Stimulated activated CD8-positive, alpha-beta memory T cell treated with anti-CD3 and anti-CD28 coated beads, Interleukin-12 subunit alpha, Interleukin-12 subunit beta, amount 100 ng/mL, for 24 hours (primary cell): ENCODE measurements at regions not wholly inside any gene's neighbourhood (a gene's known extent, or its start where the extent isn't known, plus 50 kb on each side); places are given as distances from the start of the nearest gene placed in this dataset.

ENCODE experiments used
- DNase-seq: peaks from one replicate; pipeline ENCODE4 v3.0.0-alpha.2; 2020; ENCODE audit errors: extremely low read depth

DNA sequence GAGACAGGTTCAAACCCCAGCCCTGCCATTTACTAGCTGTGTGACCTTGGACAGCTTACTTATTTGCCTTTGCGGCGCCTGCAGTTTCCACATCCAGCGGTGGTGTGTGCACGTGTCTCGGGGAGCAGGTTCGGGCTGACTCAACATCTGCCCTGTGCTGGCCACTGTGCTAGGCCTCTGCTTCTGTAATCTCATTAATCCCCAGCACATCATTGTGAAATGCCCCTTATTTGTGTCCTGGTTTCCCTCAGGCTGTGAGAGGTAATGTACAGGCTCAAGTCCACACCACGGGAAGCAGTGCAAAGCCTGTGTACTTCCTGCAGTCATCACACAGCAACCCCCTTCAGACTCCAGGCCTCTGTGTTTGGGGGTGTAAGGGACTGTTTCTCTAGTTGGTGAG is 285.7 kb downstream of the RPS24 start:
- DNase-seq = no peak

DNA sequence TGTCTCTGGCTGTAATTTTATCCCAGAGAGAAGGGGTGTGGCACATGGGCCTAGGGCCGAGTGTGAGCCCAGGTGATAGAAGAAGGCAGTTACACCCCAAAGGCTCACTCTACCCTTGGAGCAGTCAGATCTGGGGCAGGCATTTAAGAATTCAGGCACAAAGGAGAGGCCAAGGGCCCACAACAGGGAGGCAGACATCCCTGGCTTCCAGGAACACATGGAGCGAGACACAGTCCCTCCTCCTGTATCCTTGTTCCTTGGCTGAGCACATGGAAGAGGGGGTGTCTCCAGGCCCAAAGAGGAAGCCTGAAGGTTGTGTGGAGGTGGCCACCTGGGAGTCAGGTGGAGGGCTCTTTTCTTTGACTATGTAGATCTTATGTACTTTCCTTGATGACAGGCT is 286.2 kb downstream of the RPS24 start:
- no peak for DNase-seq

DNA sequence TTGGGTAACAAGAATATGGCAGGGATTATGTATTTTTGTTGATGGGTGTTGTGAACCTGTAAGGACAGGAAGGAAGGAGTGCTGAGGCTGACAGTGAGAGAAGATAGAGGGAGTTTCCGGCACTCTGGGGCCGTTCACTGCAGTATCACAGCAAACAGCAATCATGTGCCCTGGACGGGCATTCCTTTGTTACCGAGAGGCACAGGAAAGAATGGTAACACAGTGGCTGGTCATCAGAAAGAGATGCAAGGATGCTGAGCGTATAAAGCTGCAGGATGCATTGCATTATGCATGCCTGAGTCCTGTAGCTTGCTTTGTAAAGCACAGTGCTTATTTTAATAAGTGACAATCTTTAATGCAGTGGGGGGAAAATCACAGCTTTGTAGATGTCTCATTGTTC is 286.8 kb downstream of the RPS24 start:
- DNase-seq = no peak

DNA sequence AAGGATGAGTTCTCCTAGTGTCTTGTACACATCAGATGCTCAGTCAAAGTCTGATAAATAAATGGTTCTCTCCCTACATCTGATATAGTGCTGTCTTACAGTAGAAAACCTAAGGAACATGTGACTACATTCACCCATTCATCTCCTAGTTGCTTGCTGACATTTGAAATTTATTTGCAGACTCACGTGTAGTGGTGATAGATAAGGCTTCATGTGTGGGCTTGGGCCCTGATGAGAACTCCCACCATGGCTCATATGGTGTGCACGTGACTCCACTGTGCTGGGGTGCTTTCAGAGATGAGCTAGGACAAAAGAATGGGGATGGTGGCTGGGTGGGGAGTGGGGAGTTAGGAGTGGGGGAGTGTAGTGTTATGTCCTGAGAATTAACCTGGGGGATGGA is 287.3 kb downstream of the RPS24 start:
- DNase-seq = no peak

DNA sequence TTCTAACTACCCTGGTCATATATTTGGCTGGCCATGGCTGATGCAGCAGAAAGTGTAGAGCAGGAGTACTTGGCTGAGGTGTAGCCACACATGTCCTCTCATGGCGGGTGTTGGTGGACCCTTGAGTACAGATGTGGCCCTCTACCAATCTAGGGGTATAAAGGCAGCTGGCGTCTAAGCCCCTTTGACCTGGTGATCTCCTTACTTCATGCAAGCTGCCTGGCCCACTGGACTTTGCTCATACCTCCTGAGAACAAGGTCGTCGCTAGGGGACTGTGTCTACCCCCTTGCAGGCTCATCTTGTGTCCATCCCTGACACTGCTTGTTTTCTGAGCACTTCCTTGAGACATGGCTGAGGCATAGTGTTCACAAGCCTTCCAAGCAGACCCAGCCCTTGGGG is 287.8 kb downstream of the RPS24 start:
- no peak for DNase-seq

DNA sequence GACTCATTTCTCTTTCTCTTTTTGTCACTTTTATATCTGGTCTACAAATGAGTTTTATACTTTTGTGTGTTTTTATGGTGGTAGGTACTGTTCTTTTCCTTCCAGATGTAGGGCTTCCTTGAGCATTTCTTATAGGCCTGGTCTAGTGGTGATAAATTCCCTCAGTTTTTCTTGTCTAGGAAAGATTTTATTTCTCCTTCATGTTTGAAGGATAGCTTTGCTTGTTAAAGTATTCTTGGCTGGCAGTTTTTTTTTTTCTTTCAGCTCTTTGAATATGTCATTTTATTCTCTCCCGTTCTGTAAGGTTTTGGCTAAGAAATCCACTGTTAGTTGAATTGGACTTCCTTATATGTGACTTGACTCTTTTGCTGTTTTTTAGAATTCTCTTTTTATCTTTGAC is 292.7 kb downstream of the RPS24 start:
- no peak for DNase-seq

DNA sequence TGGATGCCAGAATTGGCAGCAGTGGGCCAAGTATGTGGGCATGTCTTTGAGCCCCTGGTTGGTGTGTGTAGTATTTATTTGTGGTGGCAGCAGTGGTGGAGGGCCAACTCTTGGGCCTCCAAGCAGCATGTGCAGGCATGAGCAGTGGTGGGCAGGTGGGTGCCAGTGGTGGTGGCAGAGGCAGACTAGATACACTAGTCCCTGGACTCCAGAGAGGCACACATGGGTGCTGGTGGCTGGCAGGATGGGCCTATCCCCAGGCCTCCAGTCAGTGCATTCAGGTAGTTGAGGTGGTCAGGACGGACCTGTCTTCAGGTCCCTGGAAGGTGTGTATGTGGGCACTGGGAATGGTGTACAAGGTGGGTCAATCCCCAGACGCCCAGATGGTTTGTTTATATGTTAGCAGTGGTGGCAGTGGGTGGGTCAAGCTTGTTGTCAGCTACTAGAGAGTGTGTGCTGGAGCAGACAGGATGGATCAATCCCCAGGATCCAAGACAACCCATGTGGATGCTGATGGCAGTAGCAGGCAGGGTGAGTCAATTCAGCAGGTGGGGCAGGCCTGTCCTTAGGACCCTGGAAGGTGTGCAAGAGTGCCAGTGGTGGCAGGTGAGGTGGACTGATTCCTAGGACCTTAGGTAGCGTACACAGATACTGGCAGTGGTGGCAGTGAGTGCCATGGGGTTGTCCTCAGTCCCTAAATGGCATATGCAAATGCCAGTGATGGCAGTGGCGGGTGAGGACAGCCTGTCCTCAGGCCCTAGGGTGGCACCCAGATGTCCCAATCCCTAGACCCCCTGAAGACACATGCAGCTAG is 294.3 kb downstream of the RPS24 start:
- DNase-seq = no peak

DNA sequence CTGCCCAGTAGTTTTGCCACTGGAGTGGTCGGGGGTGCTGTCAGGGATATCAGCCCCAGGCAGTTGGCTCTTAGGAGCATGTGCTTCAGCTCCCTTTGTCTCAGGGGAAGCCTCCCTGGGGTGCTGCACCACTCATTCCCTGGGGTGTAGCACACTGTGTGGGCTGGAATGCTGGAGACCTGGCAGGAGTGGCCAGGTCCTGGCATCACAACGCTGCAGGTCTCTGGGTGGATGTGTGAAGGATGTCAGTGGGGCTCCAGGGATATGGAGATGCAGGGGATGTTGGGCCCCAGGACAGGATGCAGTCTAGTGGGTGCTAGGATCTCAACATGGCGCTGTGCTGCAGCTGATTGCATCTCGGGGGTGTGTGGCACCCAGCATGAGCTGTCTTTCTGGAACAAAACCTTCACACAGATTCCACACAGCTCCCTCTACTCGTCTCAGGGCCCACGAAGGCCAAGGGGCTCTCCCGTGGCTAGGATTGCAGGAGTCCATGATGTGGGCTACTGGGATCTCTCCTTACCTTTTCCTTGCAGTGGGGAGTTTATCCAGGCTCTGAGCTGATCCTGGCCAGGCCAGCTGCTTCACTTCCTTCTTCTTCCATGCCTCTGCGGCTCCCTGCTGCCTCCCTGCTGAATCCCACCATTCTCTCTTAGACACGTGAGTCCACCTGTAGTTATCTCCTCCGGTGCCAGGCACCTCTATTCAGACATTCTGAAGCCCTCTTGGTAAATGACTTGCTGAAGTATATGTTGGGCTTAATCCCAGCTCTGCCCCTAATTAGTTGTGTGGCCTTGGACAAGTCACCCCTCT is 295.1 kb downstream of the RPS24 start:
- no peak for DNase-seq

DNA sequence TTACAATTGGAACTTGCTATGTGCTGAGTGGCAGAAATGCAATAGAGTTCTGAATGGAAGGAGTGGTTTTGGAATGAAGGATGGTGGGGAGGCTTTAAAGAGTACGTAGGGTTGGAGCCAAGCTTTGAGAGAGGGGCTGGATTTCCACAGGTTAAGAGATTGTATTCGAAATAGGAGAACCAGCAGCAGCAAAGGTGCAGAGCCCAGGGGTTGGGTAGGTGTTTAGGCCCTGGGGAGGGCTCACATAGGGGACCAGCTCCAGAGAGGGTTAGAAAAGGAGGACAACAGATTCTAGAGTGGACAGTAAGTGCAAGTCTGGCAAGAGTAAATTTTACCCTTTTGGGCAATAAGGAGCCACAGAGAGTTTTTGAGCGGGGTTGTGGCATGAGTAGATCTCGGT is 297.2 kb downstream of the RPS24 start:
- DNase-seq = no peak

DNA sequence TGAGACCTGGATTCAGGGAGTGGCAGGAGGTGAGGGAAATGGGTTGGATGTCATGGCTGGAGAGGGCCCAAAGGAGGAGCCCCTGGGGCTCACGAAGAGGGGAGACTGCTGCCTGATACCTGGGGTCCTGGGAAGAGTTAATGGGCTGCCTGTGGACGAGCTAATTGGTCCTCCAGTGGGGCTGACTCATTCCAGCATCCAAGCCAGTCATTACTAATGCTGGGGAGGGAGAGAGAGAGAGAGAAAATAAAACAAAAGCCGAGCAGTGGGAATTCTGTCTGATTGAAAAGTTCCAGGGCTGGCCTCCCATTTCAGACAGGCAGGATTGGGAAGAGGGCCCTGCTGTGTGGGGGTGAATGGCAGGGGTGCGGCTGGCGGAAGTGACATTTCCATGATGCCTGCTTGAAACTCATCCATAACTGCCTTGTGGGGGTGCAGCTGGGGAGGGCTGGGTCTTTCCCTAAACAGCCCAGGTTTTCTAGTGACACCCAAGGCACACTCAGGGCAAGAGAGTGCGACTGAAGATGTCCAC is 297.8 kb downstream of the RPS24 start:
- no peak for DNase-seq

DNA sequence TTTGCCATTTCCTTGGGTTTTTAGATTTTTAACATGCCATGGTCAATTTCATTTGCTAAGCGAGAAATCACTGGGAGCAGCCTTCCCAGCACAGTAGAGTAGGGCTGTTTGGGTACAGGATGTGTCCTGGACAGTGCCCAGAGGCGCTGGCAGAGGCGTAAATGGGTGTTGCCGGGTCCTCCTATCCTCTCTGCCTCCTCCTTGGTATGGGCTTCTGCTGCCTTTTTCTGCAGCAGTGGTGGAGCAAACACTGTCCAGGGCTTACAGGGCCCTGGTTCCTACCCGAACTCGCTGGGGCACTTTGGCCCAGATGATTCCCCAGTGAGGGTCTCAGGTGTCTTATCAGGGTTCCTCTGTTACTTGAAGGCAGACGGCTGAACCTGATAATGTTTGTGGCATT is 298.3 kb downstream of the RPS24 start:
- DNase-seq = no peak

DNA sequence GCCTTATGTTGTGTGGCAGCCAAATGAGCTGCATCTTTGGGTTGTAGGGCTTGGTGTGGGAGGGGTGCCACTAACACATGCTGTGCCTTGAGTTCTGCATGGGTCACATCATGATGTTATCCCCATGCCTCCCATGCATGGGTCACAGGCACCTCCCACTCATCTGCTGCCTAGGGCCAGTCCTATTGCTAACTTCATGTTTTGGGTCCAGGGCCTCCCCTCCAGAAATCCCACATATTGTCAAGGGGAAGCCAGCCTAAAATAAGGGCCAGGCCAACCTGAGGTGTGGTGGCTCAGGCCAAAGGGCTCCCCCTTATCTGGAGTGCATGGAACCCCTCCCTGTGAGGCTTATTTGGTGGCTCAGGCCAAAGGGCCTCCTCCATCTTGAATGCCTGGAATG is 299.0 kb downstream of the RPS24 start:
- DNase-seq = no peak

DNA sequence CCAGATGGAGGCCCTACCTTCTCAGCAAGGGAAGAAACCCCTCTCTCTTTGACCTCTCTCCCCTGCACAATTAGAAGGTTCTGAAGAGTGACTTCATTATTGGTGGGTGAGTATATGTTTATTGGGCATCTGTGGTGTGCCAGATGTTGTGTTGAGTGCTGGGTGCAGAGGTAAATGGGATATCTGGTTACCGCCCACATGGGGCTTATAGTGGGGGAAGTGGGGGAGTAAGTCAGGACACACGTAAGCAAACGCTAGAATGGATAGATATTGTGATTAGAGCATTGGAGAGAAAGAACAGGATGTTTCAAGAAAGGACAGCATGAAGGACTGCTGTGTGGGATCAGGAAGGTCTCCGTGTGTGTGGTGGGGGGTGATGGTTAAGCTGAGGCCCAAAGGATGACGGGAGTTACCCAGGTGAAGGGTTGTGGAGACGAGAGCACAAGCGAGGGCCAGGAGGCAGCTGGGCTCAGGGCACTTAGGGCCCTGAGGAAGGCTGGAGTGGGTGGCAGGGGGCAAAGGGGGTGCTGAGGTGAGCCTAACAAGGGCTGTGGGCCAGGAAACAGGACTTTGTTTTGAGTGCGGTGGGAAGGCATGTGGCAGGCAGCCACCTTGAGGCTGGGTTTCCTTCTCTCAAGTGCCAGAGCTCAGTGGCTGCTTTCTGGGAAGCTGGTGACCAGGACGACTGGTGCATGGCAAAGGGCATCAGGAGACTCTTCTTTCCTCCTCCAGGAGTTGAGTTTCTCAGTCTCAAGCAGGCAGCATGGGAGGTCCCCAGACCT is 299.9 kb downstream of the RPS24 start:
- DNase-seq = no peak

DNA sequence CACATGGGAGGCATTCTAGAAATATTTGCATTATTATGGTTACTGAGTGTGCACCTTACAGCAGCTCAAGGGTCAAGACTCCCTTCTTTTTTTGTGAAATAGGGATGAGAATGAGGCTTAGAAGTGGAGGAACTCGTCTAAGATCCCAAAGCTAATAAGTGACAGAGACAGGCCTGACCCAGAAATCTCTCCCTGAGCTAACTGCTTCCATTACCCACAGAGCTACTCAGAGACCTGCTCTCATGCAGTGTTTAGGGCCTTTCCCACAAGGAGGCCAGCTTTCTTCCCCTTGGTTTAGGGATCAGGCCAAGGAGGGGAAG is 301.7 kb downstream of the RPS24 start:
- DNase-seq = no peak

DNA sequence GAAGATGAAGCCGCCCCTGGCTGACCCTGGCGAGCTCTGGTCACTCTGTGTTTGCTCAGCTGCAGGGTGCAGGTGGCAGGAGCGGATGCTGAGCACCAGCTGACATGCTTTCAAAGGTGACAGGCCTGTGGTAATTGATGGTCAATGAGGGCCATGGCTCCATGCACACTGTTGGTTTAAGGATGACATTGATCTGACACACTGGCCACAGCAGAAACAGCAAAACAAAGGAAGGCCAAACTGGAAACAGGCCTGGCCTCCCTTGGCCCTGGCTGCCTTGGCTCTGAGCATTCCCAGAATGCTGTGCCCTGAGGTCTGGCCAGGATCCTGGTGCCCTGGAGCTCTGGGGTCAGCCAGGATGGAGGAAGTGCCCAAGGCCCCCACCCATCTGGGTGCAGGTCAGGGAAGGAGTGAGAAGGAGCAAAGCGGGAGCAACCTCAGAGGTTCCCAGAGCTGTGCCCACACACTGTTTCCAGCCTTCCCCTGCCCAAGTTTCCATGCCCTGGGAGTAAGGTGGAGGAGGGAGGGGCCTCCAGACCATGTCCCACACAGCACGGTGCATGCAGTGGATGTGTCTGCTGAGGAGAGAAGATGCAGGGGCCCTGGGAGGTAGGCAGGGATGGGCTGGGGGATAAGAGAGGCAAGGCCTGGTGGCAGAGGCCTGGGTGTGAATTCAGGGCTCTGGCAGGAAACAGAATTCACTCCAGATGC is 302.2 kb downstream of the RPS24 start:
- no peak for DNase-seq

DNA sequence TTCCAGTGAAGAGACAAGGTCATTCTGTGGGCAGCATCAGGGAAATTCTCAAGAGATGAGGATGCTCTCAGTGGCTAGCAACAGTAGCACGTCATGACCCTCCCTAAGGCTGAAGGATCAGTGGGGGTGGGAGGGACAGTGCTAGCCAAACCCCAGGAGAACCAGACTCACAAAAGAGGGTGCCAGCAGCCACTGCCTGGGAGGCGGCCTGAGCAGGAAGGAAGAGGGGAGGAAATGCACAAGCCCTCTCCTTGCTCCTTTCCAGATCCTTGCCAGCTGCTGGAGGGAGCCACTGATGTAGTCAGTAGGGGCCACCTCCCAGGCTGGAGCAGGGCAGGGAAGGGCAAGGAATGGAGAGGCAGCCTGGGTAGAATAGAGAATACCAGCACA is 302.7 kb downstream of the RPS24 start:
- no peak for DNase-seq

DNA sequence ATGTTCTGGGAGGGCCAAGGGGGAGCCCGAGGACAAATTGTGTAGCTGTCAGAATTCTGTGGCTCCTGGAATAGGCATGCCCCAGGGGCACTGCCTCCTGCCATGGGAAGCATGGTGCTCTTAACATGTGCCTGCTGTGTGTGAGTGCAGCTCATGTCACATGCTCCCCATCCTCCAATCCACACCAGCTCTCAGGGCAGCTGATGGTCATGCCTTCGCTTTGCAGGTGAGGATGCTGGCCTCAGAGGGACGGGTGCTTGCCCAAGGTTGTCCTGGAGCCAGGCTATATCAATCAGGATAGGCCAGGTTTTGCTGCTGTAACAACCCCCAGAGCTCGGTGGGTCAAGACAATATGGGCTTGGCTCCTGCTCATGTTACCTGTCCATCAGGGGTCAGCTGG is 303.4 kb downstream of the RPS24 start:
- DNase-seq = no peak

DNA sequence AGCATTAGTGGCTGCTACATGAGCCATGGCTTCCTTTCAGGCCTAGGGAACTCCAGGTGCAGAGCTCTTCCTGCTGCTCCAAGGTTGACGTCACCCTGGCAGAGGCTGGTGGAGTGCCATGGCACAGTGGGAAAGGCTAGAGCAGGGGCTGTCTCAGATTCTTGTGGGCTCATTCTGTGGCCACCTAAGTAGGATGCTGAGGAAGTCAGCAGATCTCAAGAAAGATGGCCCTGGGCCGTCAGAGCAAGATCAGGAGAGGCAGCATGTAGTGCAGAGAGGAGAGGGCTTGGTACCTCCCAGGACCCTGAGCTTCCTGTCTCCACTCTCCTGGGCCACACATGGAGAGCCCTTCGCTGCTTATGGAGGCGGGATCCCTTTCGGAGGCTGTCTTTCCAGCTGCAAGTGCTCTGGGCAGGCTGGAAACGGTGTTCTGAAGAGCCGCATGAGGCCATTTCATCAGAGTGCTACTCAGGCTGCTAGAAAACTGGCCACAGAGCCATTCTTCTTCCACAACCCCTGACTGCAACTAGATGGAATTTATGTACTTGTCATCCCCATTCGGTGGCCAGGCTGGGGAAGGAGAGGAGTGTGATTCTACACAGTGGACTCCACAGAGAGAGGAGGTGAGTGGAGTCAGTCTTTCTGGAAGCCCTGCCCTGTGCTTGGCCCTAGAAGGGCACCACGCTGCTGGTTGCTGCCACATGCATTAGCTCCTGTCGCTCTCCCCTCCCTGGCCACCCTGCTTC is 304.2 kb downstream of the RPS24 start:
- no peak for DNase-seq

DNA sequence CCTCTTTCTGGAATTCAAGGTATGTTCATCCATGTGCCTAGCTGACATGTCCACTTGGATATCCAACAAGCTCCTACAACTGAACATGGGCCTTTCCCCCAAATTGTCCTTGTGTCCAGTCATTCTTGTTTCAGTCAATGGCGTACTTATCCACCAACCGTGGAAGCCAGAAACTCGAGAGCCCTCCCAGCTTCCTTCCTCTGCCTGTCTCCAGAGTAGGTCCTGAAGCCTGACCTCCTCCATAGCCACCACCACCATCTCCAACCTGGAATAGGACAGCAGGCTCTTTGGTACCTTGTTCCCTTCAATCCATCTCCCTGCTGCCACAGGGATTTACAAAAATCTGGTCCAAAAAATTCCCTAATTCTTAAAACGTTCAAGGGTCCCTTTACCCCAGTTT is 305.1 kb downstream of the RPS24 start:
- DNase-seq = no peak

DNA sequence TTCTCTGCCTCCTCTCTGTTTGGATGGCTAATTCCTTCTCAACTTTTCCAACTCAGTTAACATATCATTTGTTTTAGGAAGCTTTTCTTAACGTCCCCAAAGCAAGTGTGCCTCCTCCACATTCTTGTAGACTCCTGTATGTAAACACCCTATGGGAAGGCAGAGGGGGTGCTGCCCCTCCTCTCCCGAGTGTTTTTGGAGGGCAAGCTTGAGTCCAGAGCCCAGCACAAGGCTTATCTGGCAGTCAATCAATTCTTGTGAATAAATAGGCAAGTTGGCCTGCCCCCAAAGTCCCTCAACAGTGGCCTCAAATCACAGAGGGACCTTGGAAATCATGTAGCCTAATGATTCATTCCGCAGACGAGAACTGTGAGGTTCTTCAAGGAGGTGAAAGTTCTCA is 305.6 kb downstream of the RPS24 start:
- no peak for DNase-seq

DNA sequence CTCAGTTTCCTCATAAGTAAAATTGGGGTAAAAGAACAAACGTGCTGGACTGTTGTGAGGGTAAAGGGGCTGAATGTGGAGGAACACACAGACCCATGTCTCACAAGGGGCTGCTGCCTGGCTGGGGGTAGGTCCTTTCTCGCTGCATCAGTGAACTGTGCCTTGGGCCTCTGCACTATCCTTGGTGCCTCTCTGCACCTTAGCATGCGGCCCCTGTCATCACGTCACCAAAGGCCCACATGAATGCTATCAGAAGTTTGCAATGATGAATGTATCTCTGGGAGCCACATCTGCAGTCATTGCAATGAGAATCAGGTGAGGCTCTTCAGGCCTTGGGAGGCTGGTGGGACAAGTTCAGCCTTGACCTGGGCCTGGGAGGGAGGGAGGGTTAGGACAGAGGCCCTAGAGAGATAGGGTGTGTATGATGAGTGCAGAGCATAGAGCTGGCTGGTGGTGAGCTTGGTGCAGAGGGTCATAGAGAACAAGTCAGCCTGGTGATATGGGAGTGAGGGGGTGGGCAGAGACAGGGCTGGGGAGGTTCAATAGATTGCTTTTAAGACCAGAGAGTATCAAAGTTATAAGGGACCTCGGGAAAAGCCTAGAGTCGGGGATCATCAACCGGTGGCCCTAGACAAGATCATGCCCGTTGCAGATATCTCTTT is 308.4 kb downstream of the RPS24 start:
- DNase-seq = no peak
